Ishikawa (cell line): ENCODE measurements at regions not wholly inside any gene's neighbourhood (a gene's known extent, or its start where the extent isn't known, plus 50 kb on each side); places are given as distances from the start of the nearest gene placed in this dataset.

Experiments
- MAX ChIP-seq: IDR thresholded peaks from 2 replicates; pipeline ENCODE4 v1.6.1; 2012
- YY1 ChIP-seq: IDR thresholded peaks from 2 replicates; pipeline ENCODE4 v1.6.1; 2012; ENCODE audit warnings: low read depth

- TF ChIP-seq MAX (no peak), YY1 (no peak)
Measured at GRCh38 chr5:12611132-12611531, 706.9 kb upstream of the CTNND2 start.
